GM21528 (cell line): ENCODE measurements at regions not wholly inside any gene's neighbourhood (a gene's known extent, or its start where the extent isn't known, plus 50 kb on each side); places are given as distances from the start of the nearest gene placed in this dataset.

Source experiments
- ATAC-seq: cut with Tn5 transposase; IDR thresholded peaks from one replicate; pipeline ENCODE4 v1.9.1; 2021; ENCODE audit warnings: mild to moderate bottlenecking, moderate library complexity; ENCODE audit not compliant: unreplicated experiment, low FRiP score

DNA sequence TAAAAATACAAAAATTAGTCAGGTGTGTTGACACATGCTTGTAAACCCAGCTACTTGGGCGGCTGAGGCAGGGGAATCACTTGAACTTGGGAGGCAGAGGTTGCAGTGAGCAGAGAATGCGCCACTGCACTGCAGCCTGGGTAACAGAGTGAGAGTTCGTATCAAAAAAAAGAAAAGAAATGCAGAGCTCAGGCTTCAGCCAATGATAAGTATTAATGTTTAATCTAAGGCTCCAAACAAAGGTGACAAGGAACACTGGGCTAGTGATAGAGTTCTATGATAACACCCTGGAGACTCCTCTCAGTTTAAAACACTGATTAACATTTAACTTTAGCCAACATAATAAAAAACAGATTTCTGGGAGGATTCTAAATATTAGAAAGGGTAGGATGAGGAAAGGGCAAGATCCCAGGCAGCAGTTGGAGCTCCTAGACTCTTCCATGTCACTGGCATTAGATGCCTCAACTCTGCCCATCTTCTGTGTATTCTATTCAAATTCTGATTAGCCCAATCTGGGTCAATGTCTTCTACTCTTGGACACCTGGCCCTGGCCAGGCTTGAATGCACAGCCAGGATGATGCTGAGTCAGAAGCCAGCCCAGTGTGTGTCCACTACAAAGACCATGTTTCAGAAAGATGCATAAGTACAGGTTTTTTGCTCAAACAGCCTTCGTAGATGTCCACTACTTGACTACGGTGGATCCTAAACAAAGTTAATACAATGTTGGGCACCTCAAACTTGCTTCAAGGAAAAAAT, 91.0 kb upstream of the FAM169A start:
- ATAC-seq = no peak

DNA sequence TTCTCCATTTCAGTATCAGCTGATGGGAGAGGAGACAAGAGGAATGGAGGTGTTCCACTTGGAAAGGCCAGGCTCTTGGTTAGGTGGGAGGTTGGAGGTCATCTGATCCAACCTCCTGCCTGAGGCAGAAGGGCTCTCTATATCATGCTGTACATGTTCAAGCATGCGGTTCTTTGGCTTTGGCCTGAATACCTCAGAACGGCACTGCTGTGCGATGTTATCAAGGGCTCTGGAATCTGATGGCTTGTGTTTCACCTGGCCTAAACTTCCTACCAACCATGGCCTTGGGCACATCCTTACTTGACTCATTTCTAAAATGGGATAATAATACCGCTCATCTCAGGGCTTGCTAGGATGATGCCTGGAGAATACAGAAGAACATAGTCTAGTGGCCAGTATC, 90.1 kb upstream of the FAM169A start:
- ATAC-seq = no peak

DNA sequence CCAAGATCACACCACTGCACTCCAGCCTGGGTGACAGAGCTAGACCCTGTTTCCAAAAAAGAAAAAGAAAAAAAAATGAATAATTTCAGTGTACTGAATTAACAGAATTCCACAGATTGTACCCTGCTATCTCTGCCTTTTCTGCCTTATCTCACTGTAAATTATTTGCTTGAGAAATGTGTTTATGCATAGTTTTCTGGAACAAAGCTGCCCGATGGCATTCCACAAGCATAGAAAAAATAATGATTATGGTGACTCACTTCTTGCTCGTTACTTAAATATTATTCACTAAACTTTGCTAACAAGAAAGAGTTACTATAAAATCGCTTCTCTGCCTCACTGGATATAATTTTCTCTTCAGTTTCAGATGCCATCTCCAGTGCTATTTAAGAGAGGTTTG, 88.7 kb upstream of the FAM169A start:
- no peak for ATAC-seq

DNA sequence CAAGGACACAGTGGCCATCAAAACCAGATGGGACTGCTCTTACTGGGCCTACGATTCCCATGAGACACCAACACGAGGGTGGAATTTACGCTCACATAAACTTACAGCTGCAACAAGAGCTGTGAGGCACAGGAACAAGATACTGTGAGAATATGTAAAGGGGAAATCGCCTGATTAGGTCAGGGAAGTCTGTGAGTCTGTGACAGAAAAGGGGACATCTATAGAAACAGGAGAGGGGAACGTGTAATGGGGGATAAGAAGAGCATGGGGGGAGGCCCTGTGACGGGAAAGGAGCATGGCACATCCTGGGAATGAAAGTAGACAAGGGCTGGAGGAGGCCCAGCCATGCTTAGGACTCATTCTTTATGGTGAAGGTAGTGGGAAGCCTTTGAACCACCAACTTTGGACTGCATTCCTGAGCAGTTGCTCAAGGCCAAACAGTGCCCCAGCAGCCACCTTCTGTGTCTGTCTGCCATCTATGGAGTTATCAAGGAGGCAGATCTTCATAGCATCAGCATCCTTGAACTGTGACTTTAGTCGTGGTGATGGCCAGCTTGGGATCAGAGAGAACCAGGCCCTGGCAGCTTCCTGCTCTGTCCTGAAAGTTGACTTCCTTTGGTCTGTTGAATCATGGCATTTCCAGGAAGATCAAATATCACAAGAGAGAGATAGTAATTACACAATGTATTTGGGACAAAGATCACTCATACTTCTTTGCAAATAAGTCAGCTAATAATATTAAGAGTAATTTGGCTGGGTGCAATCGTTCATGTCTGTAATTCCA, 87.9 kb upstream of the FAM169A start:
- no peak for ATAC-seq

DNA sequence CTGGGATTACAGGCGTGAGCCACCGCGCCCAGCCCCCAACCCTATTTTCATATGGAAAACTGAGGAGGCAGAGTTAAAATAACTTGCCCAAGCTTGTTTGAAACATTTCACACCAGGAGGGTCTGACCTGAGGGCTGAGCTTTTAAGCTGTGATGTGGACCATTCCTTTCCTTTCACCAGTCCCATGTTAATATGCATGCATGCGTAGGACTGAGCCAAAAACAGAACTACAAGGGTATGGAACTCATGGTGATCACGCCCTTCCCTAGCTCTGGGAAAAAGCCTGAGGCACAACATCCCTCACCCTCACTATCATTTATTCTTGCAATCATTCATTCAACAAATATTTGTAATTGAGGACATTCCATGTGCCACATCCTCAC, 87.4 kb upstream of the FAM169A start:
- ATAC-seq = no peak

DNA sequence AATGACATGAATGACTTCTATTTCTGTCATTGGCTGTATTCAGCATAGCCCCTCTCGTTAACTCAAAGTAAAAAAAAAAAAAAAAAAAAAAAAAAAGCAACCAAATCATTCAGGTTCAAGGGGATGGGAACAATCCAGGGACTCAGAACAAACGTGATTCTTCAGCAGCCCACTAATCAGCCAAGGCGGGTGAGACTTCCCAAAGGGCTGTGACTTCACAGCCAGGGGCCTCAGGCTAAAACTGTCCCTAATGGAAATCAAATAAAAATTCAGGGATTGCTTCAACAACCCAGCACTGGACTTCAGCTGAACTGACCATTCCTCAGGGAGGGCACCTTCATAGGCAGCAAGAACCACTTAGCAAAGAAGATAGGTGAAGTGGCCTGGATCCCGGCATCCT, 86.2 kb upstream of the FAM169A start:
- no peak for ATAC-seq

DNA sequence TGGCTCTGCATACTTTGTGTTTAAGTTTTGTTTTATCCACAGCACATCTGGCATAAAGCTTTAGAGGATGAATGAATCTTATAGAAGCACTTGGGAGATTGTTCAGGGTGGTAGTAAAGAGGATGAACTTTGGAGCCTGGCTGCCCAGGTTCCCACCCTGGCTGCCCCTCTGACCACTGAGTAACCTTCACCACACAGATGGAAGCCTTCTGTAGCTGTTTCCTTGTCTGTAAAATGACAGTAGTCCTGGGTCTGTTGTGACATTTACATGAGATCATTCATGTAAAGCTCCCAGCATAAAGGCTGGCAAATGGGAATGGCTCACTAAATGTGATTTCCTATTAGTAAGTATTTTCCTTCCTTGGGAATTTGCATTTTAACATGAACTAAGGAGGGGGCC, 85.7 kb upstream of the FAM169A start:
- ATAC-seq = no peak

DNA sequence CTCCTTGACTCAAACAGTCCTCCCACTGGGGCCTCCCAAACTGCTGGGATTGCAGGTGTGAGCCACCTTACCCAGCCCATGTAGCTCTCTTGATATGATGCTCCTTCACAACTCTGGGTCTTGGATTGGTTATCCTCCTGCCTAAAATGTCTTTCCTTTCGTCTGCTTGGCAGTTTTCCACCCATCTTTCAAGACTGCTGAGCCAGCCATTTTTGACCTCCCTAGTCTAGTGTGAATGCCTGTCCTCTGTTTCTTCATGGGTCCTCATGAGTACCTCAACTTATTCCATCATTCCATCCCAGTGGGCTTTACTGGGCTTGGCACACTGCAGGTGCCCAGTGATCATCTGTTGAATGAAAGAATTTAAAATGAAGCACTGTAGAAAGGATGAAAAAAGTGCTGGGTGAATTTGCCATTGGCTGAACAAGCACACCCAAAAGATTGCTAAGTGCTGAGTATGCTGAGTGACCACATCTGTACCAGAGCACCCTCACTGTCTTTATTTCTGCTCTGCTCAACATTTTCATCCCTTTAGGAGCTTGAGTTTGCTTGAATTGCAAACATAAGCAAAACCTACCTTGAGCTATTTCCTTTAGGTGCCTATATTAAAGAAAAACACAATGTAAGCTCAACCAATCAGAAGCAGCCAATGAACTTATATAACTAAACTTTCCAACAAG, 84.8 kb upstream of the FAM169A start:
- no peak for ATAC-seq

DNA sequence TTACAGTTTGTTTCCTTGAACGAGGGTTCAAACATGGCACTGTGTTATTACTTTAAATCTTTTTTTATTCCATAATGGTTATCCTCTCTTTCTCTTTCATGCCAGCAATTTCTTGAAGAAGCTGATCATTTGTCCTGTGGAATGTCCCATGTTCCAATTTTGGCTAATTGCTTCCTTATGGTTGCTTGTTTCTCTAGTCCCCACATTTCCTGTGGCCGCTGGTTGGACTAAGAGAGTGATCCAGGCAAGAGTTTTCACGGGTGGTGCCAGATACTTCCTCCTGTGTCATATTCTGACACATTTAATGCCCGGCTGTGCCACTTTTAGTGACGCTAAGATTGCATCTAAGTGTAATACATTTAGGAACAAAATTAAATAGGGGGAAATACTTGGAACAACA, 83.8 kb upstream of the FAM169A start:
- no peak for ATAC-seq

DNA sequence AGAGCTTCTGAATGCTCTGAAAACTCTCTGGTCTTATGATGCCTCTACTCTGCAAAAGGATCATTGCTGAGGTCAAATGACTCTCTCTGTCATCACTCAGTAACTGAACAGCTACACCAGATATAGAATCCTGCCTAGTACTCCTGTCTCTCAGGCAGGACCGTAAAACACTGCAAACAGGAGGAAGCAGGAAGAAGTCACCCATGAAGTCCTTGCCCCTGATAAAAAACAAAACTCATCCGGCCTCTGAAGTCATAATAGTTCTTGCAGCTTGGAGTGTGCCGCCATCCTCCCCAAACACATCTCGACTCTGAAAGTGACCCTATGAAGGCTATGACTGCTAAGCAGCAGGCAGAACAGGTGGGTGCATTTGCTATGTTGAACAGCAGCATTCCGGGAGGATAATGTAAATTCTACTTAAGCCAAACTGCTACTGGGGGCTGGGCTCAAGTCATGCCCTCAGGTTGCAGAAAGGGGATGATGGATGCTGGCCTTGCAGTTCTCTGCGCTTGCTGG, 81.9 kb upstream of the FAM169A start:
- ATAC-seq = no peak

DNA sequence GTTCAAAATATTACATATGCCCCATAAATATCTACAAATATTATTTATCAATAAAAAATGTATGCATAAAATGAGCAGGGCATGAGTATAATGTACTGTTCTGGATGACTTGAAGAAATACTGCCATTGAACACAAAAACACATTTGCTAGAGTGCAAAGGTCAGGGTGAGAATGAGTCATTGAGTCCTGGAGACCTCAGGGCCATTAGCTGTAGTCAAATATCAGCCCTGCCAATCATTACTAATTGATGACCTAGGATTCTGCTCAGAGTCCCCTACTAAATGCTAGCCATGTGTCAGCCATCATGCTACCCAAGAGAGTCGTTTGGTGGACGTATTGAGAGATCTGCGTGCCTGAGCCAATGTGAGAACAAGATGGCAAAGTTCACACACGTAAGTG, 80.3 kb upstream of the FAM169A start:
- no peak for ATAC-seq

DNA sequence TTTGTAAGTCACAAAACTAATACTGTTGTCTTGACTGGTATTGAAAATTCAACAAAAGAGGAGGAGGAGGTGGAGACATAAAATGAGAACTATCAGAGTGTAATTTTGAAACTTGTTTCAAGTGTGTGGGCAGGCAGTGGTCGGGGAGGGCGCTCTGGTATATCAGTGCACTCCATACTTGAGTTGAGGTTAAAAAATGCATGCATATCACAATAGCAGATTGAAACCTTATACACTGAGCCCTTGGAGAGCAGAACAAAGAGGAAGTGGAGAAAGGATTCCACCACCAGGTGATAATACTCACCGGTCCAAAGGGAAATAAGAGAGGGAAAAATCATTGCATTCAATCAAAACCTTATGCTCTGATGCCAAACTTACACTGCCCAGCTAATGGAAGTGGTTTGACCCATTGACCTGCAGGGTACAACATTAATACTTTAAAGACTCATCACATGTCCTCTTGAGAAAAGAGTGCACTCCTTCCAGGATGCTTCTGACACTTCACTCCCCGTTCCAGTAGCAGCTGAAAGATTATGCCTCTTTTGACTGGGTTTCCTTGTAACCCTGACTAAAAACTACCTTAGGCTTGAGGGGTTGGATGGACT, 79.5 kb upstream of the FAM169A start:
- peak; percentile 58 for ATAC-seq

DNA sequence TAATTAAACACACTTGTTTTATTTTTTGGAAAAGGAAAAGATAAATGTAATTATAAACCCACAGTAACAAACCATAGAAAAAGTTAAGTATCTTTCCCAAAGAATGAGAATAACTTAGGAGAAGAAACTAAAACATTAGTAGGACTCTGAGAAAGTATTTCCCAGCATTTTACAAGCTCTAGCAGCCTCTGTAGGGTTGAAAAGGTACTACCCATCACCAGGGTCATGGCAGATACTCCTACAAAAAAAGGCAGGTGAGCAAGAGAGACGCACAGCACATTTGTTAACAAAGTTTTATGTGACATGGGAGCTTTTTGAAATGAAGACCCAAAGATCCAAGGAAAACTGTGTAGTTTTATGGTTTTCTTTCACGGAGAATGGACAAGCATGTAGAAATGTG, 77.7 kb upstream of the FAM169A start:
- no peak for ATAC-seq

DNA sequence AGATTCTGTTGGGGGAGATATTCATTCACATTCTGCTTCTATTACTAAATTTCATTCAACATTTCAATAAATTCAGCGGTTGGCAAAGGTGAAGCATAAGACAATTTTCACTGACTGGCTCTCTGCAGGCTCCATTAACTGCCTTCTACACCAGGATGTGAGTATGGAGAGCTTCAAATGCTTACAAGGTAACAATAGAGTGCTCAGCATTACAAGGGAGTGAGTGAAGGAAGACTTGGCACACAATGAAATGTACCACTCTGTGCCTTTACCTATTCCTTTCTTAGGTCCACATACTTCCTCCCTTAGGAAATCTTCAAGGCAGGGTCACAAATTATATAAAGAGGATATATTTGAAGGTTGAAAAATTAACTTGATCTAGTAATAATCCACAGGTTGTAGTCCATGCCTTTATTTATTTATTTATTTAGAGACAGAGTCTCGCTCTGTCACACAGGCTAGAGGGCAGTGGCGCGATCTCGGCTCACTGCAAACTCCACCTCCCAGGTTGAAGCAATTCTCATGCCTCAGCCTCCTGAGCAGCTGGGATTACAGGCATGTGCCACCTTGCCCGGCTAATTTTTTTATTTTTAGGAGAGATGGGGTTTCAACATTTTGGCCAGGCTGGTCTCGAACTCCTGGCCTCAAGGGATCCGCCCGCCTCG, 76.6 kb upstream of the FAM169A start:
- no peak for ATAC-seq

DNA sequence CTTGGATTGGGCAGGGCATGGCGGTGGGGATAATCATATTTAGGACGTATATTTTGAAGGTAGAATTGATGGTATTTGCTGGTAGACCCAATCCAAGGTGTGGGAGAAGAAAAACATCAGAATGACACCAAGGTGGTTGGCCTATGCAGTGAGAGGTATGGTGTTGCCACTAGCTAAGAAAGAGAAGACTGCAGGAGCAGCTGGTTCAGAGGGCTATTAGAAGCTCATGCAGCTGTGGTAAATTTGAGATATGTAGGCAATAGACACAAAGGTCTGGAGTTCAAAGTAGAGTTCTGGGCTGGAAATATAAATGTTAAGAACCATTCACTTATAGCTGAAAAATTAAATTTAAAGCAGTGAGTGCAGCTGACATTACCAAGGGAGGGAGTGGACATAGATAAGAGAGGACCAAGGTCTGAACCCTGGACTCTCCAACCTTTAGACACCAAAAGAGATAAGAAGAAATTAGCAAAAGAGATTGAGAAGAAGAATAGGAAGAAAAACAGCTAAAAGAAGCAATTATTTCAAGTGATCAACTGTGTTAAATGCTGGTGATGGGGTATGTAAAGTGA, 74.7 kb upstream of the FAM169A start:
- ATAC-seq = no peak

DNA sequence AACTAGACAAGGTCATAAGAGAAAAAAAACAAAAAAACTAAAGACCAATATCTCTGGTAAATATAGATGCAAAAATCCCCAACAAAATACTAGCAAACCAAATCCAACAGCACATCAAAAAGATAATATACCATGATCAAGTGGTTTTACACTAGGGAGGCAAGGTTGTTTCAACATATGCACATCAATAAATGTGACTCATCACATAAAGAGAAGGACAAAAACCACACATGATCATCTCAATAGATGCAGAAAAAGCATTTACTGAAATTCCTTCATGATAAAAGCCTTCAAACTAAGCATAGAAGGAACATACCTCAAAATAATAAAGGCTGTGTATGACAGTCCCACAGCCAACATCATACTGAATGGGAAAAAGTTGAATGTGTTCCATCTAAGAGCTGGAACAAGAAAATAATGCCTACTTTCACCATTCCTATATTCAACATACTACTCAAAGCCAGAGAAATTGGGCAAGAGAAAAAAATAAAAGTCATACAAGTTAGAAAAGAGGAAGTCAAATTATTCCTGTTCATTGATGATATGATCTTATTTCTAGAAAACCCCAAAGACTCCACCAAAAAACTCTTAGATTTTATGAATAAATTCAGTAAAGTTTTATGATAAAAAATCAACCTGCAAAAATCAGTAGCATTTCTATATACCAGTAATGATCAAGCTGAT, 72.2 kb upstream of the FAM169A start:
- no peak for ATAC-seq

DNA sequence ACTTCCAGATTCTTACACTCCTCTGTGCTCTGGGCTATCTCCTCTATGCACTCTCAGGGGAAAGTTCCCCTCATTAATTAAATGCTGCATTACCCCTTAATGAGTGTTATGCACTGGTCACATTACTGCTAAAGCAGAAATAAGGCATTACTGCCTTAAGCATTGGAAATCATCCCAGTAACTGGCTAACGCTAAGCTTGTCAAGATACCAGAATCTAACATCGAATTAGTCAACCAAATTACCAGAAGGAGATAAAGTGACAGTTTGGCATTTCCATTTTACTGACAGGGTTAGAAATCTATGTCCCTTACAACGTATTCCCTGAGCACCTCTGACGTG, 69.5 kb upstream of the FAM169A start:
- no peak for ATAC-seq

DNA sequence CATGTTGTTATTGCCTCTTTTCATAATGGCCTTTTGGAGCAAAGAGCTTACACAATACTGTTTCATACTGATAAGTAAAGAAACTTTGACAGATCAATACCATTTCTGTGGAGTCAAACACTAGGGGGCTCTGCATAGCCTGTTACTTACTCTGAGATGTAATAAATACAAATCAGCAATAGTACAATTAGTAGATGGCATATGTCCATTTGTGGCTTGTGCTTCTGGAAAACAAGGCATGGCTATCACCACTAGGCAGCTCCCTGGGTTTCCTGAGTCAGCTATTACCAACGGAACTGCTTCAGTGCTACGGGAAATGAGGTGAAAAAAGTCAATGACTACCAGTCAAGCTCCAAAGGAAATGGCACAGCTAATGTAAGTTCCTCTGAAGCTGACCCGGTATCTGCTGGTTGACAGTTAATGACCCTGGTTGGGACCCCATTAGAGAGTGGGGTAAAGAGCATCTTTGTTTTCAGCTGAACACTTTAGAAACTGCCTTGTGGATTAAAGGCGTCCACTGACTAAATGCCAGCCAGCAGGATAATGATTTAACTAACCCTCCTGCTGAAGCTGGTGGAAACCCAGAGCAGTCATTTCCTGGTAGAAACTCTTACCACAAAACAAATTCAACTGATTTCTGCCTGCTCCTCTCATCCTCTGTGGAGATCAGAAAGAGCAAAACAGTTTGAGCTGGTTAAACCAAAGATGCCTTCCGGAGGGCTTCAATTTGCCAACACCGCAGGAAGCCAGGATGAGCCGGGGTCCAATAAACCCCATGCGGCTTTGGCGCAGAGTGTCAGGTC, 69.0 kb upstream of the FAM169A start:
- ATAC-seq = no peak

DNA sequence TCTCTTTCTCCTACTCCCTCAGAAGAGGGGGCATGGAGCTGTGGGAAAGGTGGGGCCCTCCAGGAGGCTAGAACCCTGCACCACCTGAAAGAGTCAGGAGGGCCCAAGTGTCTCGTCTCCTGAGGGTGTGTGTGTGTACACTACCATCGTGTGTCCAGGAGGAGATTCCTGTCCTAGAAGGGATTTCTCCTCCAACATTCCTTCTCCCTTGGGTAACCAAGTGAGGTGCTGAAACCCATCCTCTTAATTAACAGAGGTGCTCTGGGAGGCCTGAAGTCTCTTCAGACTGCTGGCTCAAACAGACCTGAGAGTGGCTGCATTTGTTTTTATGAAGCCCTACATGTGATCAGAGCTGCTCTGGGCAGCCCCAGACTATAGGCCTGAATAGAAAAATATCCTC, 61.1 kb upstream of the FAM169A start:
- ATAC-seq = no peak
